Astrocyte (in vitro differentiated cells and primary cell): ENCODE measurements at regions not wholly inside any gene's neighbourhood (a gene's known extent, or its start where the extent isn't known, plus 50 kb on each side); places are given as distances from the start of the nearest gene placed in this dataset.

Experiments
- DNase-seq: peaks from one replicate; pipeline ENCODE4 v3.0.0-alpha.2; 2010; ENCODE audit warnings: low read depth
- FAIRE-seq: peaks from 2 replicates; lab custom pipeline; 2011; peaks lifted over from hg19 to GRCh38; lab: Jason Lieb, UNC
- H2AFZ ChIP-seq: 2 replicates; pipeline ENCODE4 v1.6.0; 2012; ENCODE audit warnings: low read depth, low read length, inconsistent platforms
- H3K27ac ChIP-seq: 2 replicates; pipeline ENCODE4 v1.5.1; 2011; ENCODE audit warnings: low read depth, low read length, inconsistent platforms
- H3K27me3 ChIP-seq: 2 replicates; pipeline ENCODE4 v1.6.0; 2011; ENCODE audit warnings: low read length, inconsistent platforms; ENCODE audit not compliant: insufficient read depth
- H3K36me3 ChIP-seq: 2 replicates; pipeline ENCODE4 v1.5.1; 2011; ENCODE audit warnings: low read length, inconsistent platforms; ENCODE audit not compliant: insufficient read depth
- H3K4me1 ChIP-seq: 2 replicates; pipeline ENCODE4 v1.5.1; 2011; ENCODE audit warnings: low read length, inconsistent platforms; ENCODE audit not compliant: insufficient read depth
- H3K4me2 ChIP-seq: 2 replicates; pipeline ENCODE4 v1.6.0; 2012; ENCODE audit warnings: low read length, inconsistent platforms
- H3K4me3 ChIP-seq: 2 replicates; pipeline ENCODE4 v1.5.1; 2011; ENCODE audit warnings: low read depth, mild to moderate bottlenecking, low read length, inconsistent platforms; ENCODE audit not compliant: insufficient read depth
- H3K79me2 ChIP-seq: 2 replicates; pipeline ENCODE4 v1.6.0; 2012; ENCODE audit warnings: mild to moderate bottlenecking, low read length, inconsistent platforms; ENCODE audit not compliant: insufficient read depth
- H3K9ac ChIP-seq: 2 replicates; pipeline ENCODE4 v1.6.0; 2012; ENCODE audit warnings: mild to moderate bottlenecking, low read length, inconsistent platforms
- H3K9me3 ChIP-seq: 2 replicates; pipeline ENCODE4 v1.5.1; 2012; ENCODE audit warnings: low read depth, mild to moderate bottlenecking, low read length, inconsistent platforms; ENCODE audit not compliant: insufficient read depth
- H4K20me1 ChIP-seq: 2 replicates; pipeline ENCODE4 v1.6.0; 2012; ENCODE audit warnings: low read length, inconsistent platforms; ENCODE audit not compliant: insufficient read depth
- H3K27ac Mint-ChIP-seq: one replicate; pipeline ENCODE4 v1.8.0; 2021; ENCODE audit warnings: mild to moderate bottlenecking, mixed read lengths; ENCODE audit not compliant: unreplicated experiment
- H3K27me3 Mint-ChIP-seq: one replicate; pipeline ENCODE4 v1.8.0; 2021; ENCODE audit warnings: low read depth, mixed read lengths; ENCODE audit not compliant: unreplicated experiment
- H3K36me3 Mint-ChIP-seq: one replicate; pipeline ENCODE4 v1.8.0; 2021; ENCODE audit warnings: low read depth, mixed read lengths; ENCODE audit not compliant: unreplicated experiment
- H3K4me1 Mint-ChIP-seq: one replicate; pipeline ENCODE4 v1.8.0; 2021; ENCODE audit warnings: low read depth, mixed read lengths; ENCODE audit not compliant: unreplicated experiment
- H3K4me3 Mint-ChIP-seq: one replicate; pipeline ENCODE4 v1.8.0; 2021; ENCODE audit warnings: mild to moderate bottlenecking, moderate library complexity, mixed read lengths; ENCODE audit not compliant: unreplicated experiment
- H3K9me3 Mint-ChIP-seq: one replicate; pipeline ENCODE4 v1.8.0; 2021; ENCODE audit warnings: mild to moderate bottlenecking, mixed read lengths; ENCODE audit not compliant: unreplicated experiment
- CTCF ChIP-seq: IDR thresholded peaks from 2 replicates; pipeline ENCODE4 v1.5.1; 2011; ENCODE audit warnings: low read depth, mild to moderate bottlenecking, inconsistent platforms, low read length, moderate library complexity; ENCODE audit not compliant: insufficient read depth
- EZH2 ChIP-seq: IDR thresholded peaks from 2 replicates; pipeline ENCODE4 v1.6.1; 2012; ENCODE audit warnings: mild to moderate bottlenecking, low read length, inconsistent platforms; ENCODE audit not compliant: insufficient read depth

GRCh38 chr15:95998935-95999334 lies 331.6 kb upstream of the NR2F2 start:
- FAIRE-seq: no peak
- H3K27me3 ChIP-seq: no peaks in the 10 kb centered on the region
- no peak overlapping the region for H2AFZ ChIP-seq

GRCh38 chr15:96002890-96003859 lies 327.3 kb upstream of the NR2F2 start:
- Histone ChIP-seq H3K4me1 (no peaks in the 10 kb centered on the region), H3K79me2 (no peaks in the 10 kb centered on the region), H3K36me3 (no peaks in the 10 kb centered on the region), H3K27ac (no peak overlapping the region), H3K4me3 (no peak overlapping the region), H4K20me1 (no peaks in the 10 kb centered on the region), H2AFZ (no peak overlapping the region), H3K27me3 (no peaks in the 10 kb centered on the region), H3K9me3 (no peaks in the 10 kb centered on the region), H3K9ac (no peak overlapping the region), H3K4me2 (no peak overlapping the region)
- DNase-seq: no peak
- no peak for FAIRE-seq
- no peaks in the 10 kb centered on the region for H3K27me3 Mint-ChIP-seq
- TF ChIP-seq CTCF: no peak
- TF ChIP-seq EZH2: no peak
- peaks cover 2% of the 10 kb centered on the region for H3K9me3 Mint-ChIP-seq
- H3K4me3 Mint-ChIP-seq: no peak overlapping the region
- H3K27ac Mint-ChIP-seq: no peak overlapping the region
- H3K36me3 Mint-ChIP-seq: no peaks in the 10 kb centered on the region
- no peaks in the 10 kb centered on the region for H3K4me1 Mint-ChIP-seq

More at GRCh38 chr15:95998935-95999334, 331.6 kb upstream of the NR2F2 start:
- no peaks in the 10 kb centered on the region for H3K79me2 ChIP-seq
- peaks cover 4% of the 10 kb centered on the region for H3K4me1 ChIP-seq
- peaks cover 2% of the 10 kb centered on the region for H3K9me3 Mint-ChIP-seq
- no peaks in the 10 kb centered on the region for H3K27me3 Mint-ChIP-seq
- no peak overlapping the region for H3K4me3 Mint-ChIP-seq
- no peak overlapping the region for H3K4me2 ChIP-seq
- no peaks in the 10 kb centered on the region for H4K20me1 ChIP-seq
- H3K36me3 ChIP-seq: no peaks in the 10 kb centered on the region
- H3K9me3 ChIP-seq: no peaks in the 10 kb centered on the region
- H3K4me3 ChIP-seq: no peak overlapping the region
- H3K9ac ChIP-seq: no peak overlapping the region
- H3K36me3 Mint-ChIP-seq: no peaks in the 10 kb centered on the region
- H3K27ac ChIP-seq: no peak overlapping the region
- no peak overlapping the region for H3K27ac Mint-ChIP-seq
- peaks cover 21% of the 10 kb centered on the region for H3K4me1 Mint-ChIP-seq
- TF ChIP-seq EZH2: no peak
- no peak for TF ChIP-seq CTCF
- no peak for DNase-seq

GRCh38 chr15:96005906-96006305 lies 324.6 kb upstream of the NR2F2 start:
- H3K27me3 ChIP-seq: no peaks in the 10 kb centered on the region
- DNase-seq: no peak
- no peak for FAIRE-seq
- H3K27ac ChIP-seq: no peak overlapping the region
- no peaks in the 10 kb centered on the region for H4K20me1 ChIP-seq
- no peak overlapping the region for H3K9ac ChIP-seq
- H3K4me1 ChIP-seq: no peaks in the 10 kb centered on the region
- no peaks in the 10 kb centered on the region for H3K27me3 Mint-ChIP-seq
- H3K27ac Mint-ChIP-seq: no peak overlapping the region
- H3K4me3 ChIP-seq: no peak overlapping the region
- H3K9me3 Mint-ChIP-seq: no peaks in the 10 kb centered on the region
- no peaks in the 10 kb centered on the region for H3K9me3 ChIP-seq
- no peak overlapping the region for H3K4me3 Mint-ChIP-seq
- H3K4me1 Mint-ChIP-seq: no peaks in the 10 kb centered on the region
- no peaks in the 10 kb centered on the region for H3K79me2 ChIP-seq
- H3K36me3 ChIP-seq: no peaks in the 10 kb centered on the region
- no peak overlapping the region for H2AFZ ChIP-seq
- H3K36me3 Mint-ChIP-seq: no peaks in the 10 kb centered on the region
- TF ChIP-seq CTCF (no peak), EZH2 (no peak)
- H3K4me2 ChIP-seq: no peak overlapping the region
